ENCODE measurements at regions not wholly inside any gene's neighbourhood (a gene's known extent, or its start where the extent isn't known, plus 50 kb on each side); places are given as distances from the start of the nearest gene placed in this dataset.
"Not testable (repeated sequence)": the region's sequence is repeated elsewhere in the genome, so short reads cannot be mapped to it uniquely, and the experiment has no call there.

DNA sequence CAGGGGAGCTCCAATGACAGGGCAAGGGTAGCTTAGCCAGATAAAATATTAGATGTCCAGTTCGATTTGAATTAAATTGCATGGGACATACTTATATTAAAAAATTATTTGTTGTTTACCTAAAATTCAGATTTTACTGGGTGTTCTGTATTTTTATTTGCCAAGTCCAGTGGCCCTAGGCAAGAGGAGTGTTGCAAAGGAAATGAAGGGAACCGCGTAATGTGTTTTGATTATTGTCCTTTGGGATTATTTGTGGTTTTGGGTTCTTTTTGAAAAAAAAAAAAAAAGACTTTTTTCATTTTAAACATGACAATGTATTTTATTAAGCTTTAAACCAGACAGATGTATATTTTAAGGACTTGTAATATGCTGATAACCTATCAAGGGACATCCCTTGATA lies 179.3 kb downstream of the C9orf152 start:
- no peak for DNase-seq

DNA sequence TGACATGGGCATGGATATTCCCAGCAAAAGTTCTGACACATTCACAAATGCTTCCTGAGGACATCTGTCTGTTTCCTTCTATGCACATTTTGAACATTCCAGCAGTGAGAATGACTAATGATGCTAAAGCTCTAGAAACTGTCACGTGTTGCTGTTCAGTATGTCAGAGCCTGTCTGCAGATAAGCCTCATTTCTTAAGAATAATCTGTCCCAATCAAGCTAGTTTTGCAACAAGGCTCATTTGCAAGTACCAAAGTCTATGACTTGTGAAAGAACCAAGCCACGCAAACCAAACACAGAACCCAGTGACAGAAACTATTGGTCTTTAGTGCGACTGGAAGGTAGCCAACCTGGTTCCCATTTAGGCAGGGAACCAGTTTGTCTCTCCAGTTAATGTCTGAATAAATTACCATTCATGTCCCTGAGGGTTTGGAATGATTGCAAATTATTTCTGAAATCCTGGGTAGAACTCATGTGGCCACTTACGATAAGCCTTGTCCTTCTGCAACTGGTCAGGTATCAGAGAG lies 178.5 kb downstream of the C9orf152 start:
- peak in 1 of 2 donors; percentile 28 for DNase-seq

- DNase-seq: peak in 1 of 2 donors; percentile 14
Measured at GRCh38 chr9:110029956-110030480, 177.9 kb downstream of the C9orf152 start.

DNA sequence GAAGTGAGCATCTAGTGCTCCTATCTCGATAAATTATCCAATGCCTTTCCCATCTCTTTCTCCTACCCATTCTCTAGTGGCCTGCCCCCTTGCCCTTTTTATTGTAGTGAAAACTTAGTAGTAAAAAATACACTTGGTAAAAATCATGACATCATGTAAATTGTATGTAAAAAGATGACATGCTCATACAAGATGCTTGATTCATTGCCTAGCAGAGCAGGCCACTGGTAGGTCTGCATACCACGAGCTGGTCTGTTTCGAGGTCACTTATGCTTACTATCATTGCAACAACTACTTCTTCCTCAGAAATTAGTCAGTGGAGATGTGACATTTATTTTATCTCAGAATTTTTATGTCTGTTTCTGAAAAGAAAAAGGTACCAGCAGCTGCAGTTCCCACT lies 177.3 kb downstream of the C9orf152 start:
- DNase-seq: no peak

DNA sequence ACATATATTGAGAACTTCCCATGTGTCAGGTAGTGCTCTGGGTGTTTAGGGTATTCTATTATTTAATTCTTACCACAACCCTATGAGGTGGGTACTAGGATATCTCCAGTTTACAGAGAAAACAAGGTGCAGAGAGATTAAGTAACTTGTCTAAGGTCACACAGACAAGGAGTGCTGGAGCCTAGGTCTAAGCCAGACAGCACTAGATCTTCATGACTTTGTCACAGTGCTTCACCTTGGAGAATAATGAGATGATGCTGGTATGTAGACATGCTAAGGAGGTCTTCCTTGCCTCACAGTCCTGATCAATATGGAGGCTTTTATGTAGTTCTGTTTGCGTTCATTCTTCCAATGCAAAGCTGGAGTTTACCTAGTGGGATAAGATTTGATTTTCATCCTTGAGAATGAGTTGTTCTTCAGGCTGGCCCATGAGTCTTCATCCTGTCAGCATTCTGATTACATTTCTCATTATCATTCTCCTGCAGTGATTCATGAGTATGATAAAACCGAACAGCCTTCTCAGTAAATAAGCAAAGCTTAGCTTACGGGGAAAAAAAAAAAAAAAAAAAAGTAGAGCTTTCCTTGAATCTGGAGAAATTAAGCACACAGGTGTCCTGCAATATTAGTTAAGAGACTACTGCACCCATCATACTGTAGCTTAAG lies 176.3 kb downstream of the C9orf152 start:
- no peak for DNase-seq

GRCh38 chr9:110032532-110032931 lies 175.4 kb downstream of the C9orf152 start:
- DNase-seq: not testable (repeated sequence)

- no peak for DNase-seq
Measured at GRCh38 chr9:110033869-110034268, 174.1 kb downstream of the C9orf152 start.

GRCh38 chr9:110036286-110036685 lies 171.7 kb downstream of the C9orf152 start:
- DNase-seq: no peak

- DNase-seq: no peak
Measured at GRCh38 chr9:110040788-110041187, 167.2 kb downstream of the C9orf152 start.

DNA sequence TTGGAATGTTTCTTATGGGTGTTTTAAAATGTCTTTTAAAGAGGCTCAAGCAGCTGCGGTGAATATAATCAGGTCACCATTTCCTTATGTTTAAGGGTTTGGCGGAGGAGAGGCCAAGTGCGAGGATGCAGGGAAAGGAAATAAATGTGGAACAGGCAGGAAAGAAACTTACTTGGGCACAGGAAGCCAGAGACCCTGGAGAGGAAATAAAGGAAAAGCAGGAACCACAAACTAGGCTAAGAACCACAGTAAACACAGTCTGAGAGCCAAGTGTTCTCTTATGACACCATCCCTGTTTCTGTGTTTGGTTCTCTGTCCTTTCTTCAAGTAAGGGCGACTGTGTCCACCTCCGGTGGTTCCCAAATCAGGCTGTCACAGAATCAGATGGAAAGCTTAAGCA lies 166.5 kb downstream of the C9orf152 start:
- no peak for DNase-seq

DNA sequence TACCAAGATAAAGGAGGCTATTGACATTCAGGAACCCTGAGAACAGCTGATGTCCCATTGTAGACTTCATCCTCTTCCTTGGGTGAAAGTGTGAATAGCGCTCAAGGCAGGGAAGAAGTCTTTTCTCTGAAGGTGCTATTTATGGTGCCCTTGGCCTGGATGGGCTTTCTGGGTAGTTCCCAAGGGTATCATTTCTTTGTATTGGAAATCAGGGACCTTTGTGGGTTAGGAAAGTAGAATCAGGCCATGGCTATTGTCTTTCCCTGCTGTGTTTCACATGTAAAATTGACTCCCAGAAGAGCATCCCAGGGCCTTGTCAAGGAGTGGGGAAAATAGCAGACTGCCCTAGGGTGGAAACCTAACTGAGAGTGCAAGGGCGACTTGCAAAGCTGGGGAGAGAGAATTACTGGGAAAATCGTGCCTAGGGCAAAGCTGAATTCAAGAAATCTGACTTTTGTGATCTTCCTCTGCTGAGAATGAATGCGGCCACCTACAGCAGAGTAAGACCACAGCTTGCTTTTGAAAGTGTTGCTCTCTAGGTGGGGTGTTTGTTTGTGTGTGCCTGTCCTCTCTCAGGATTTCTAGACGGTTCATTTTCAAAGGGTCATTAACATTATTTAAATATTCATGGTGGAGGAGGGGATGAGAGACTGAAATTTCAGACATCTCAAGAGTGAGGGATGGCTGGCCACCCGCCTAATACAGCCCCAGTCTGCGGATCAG lies 160.6 kb downstream of the C9orf152 start:
- DNase-seq: no peak

- DNase-seq: no peak
Measured at GRCh38 chr9:110047955-110048402, 160.0 kb downstream of the C9orf152 start.

DNA sequence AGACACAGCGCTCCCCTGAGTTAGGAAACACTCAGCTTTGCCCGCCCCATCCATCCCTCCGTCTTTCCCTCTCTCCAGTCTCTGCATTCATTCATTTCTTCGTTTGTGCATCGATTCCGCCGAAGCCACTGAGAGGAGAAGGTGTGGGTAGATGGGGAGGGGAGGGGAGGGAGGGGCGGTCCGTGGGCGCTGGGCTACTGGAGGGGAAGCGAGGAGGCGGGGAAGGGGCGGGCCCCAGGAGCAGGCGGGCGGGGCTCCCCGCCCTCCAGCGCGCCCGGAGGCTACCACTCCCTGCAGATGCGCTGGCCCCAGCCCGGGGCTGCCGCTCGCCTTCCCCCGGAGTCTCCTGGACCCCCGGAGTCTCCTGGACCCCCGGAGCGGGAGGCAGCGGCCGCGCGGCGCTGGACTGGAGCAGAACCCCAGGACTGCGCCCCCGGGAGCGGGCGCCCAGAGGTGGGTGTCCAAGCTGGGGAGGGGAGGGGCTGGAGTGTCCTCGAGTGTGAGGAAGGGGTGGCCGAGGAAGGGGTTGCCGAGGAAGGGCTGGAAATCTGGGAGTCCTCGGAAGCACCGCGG lies 159.5 kb downstream of the C9orf152 start:
- DNase-seq: peak; percentile 79 to 83

DNA sequence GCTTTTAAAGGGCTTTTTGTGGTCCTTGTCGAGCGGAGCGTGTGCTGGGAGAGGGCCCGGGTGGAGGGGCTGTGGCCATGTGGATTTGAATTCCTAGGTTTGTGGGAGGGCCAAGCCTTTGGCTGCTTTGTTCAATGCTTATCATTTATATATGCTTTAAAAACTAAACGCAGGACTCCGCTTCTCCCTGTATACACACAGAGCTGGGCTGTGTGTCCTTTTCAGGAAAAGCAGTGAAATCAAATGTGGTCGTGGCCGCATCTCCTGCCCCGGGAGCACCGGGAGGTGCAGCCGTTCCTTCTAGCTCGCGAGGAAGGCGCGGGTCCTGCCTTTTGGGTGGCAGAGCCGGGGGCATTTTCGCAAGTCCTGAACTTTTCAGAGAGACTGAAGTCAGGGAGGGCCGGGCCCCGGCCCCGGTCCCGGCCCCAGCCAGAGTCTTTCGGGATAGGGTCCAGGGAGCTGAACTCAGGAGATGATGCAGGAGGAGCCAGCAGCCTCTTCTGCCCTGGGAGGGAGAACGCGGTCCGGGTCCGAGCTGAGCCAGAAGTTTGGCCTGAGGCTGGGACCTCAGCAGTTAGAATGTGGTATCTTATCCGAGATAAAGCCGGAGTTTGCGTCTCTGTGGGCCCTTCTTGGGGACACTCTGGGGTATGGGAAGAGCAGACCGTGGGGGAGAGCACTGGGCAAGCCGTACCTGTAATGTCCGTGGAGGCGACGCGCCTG lies 158.8 kb downstream of the C9orf152 start:
- DNase-seq: peak in 1 of 2 donors; percentile 7

- DNase-seq: no peak
Measured at GRCh38 chr9:110049699-110050450, 158.1 kb downstream of the C9orf152 start.

- DNase-seq: peak in 1 of 2 donors; percentile 27
Measured at GRCh38 chr9:110050925-110051355, 157.0 kb downstream of the C9orf152 start.

DNA sequence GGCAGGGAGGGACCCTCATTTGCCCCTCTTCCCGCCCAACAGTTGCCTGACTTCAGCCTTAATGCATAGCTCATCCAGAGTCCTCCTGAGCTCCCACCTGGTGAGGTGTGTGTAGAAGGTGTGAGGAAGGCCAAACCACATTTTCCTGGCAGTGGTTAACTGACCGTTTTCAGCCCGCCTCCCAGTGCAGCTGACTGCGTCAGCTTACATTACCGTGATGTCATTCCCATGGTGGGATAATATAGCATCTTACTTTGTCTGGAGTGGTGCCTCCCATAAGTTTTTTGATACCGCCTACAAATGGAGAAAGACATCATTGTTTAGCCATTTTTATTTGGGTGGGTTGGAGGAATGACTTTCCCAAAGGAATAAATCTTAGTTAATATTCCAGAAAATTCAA lies 151.9 kb downstream of the C9orf152 start:
- no peak for DNase-seq

DNA sequence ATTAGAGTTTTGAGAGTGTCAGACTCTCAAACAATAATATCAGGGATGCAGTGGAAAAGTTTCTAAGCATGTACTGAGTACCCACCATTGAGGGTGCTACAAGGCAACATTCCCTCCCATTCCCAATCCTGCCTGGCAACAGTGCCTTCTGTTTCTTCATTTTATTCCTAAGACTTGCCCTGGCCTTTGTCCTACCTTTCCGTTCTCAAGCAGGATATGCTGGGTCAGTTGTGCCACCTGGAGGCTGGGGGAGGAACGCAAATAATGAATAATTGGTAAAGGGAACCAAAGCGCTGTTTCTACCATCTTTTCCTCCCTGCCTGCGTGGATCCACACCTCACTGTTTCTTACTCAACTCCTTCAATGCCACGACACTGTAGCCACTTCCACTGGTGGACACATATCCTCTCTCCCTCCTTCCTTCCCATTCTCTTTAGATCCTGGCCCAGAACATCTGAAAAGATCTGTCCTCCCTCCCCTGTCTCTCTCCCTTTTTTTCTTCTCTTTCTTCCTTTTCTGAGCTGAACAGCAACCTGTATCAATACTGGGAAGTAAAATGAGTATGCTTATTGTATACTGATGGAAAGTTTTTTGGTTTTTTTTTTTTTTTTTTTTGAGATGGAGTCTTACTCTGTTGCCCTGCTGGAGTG lies 149.5 kb downstream of the C9orf152 start:
- peak; percentile 59 to 65 for DNase-seq

DNA sequence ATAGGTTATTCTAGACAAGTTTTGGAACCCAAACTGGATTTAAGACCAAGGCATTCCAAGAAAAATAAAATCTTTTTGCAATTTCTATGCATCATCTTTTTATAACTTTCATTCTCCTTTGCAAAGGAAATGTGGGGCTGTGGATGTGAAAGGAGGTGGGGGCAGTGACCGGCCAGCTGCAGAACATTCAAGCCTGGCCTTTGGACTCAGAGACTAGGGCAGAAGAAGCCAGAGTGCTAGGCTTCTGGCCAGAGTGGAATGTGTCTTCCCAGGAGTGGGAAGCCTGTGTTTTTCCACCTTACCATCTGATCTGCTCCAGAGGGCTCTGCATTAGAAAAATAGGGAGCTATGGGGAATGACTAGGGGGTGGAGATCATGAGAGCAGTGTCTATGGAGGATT lies 148.5 kb downstream of the C9orf152 start:
- no peak for DNase-seq

GRCh38 chr9:110064803-110065202 lies 143.2 kb downstream of the C9orf152 start:
- no peak for DNase-seq

DNA sequence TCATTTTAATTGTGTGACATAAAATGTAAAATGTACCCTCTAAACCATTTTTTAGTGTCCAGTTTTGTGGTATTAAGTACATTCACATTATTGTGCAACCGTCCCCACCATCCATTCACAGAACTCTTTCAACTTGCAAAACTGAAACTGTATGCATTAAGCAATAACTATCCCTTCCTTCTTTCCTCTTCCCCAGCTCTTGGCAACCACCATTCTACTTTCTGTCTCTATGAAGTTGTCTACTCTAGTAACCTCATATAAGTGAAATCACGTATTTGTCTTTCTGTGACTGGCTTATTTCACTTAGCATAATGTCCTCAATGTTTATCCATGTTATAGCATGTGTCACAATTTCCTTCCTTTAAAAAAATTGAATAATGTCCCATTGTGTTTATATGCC lies 142.4 kb downstream of the C9orf152 start:
- DNase-seq: no peak

Data from CD4-positive, alpha-beta T cell treated with Interleukin-4 for 1 hour (primary cell).